ENCODE measurements at regions not wholly inside any gene's neighbourhood (a gene's known extent, or its start where the extent isn't known, plus 50 kb on each side); places are given as distances from the start of the nearest gene placed in this dataset.

DNA sequence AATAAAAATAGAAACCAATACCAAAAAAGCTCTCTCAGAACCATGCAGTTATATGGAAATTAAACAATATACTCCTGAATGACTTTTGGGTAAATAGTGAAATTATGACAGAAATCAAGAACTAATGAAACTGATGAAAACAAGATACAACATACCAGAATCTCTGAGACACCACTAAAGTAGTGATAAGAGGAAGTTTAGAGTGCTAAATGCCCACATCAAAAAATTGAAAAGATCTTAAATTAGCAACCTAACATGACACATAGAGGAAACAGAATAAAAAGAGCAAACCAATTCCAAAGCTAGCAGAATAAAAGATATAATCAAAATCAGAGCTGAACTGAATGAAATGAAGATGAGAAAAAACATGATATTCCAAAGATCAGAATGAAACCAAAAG, 430.9 kb downstream of the LTN1 start:
- TF ChIP-seq, protein P1, sequence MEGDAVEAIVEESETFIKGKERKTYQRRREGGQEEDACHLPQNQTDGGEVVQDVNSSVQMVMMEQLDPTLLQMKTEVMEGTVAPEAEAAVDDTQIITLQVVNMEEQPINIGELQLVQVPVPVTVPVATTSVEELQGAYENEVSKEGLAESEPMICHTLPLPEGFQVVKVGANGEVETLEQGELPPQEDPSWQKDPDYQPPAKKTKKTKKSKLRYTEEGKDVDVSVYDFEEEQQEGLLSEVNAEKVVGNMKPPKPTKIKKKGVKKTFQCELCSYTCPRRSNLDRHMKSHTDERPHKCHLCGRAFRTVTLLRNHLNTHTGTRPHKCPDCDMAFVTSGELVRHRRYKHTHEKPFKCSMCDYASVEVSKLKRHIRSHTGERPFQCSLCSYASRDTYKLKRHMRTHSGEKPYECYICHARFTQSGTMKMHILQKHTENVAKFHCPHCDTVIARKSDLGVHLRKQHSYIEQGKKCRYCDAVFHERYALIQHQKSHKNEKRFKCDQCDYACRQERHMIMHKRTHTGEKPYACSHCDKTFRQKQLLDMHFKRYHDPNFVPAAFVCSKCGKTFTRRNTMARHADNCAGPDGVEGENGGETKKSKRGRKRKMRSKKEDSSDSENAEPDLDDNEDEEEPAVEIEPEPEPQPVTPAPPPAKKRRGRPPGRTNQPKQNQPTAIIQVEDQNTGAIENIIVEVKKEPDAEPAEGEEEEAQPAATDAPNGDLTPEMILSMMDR (IDR thresholded peaks at IDR 0.05): no peak
- no peak for TF ChIP-seq EZH2 (IDR thresholded peaks at IDR 0.05; ENCODE audit: borderline replicate concordance, insufficient read depth, low read depth, low read length, poor library complexity, severe bottlenecking)
